Transverse colon (tissue), 4 donors: ENCODE measurements at regions not wholly inside any gene's neighbourhood (a gene's known extent, or its start where the extent isn't known, plus 50 kb on each side); places are given as distances from the start of the nearest gene placed in this dataset.

Source experiments
- CTCF ChIP-seq, 5 experiments: fragments of 200-600 bp in 3 of 5; fragments of 450-650 bp in 2 of 5; sonication (generic) in 3 of 5; IDR thresholded peaks; 1 replicate in 2 of 5; 2 replicates in 3 of 5; pipeline ENCODE4 v1.5.1; 2016 to 2017; ENCODE audit warnings: antibody characterized with exemption in 5 of 5, inconsistent platforms in 3 of 5, mild to moderate bottlenecking in 2 of 5, moderate library complexity in 1 of 5
- POLR2A ChIP-seq: fragments of 450-650 bp; IDR thresholded peaks from one replicate; pipeline ENCODE4 v1.6.1; 2016; ENCODE audit warnings: antibody characterized with exemption, mild to moderate bottlenecking, moderate library complexity
- POLR2AphosphoS5 ChIP-seq, 3 donors: sonication (generic); formaldehyde crosslinking; IDR thresholded peaks; one replicate each; pipeline ENCODE4 v1.6.1; 2016; ENCODE audit warnings: antibody characterized with exemption in 3 of 3

GRCh38 chr2:156897548-156897947 lies 360.0 kb upstream of the GALNT5 start:
- TF ChIP-seq CTCF (IDR thresholded peaks at IDR 0.05) (no peak), POLR2AphosphoS5 (IDR thresholded peaks at IDR 0.05) (no peak), POLR2A (no peak)
